DMS153 treated with DMSO at 0.1 percent for 48 hours (cell line): ENCODE measurements at regions not wholly inside any gene's neighbourhood (a gene's known extent, or its start where the extent isn't known, plus 50 kb on each side); places are given as distances from the start of the nearest gene placed in this dataset.

ENCODE experiments used
- DNase-seq: peaks from one replicate; lab custom pipeline; 2025; ENCODE audit not compliant: unreplicated experiment; lab: John Stamatoyannopoulos, UW

DNA sequence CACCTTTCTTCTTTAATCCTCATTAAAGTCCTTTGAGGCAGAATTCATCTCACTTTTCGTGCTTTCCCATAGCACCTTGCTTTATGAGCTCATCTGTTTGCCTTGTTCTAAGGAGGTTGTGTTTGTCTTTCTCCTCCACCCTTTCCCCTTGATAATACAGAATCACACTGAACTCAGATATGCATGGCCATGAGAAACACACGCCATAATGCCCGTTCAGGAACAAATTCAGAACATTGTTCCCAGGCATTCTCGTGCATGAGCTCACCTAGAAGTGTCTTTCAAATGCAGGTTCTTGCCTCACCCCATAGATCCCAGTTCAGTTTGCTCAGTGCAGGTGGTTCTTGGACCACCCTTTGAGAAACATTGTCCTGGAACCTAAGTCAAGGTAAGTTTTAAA is 71.1 kb downstream of the TMEM114 start:
- peak; percentile 8 for DNase-seq

DNA sequence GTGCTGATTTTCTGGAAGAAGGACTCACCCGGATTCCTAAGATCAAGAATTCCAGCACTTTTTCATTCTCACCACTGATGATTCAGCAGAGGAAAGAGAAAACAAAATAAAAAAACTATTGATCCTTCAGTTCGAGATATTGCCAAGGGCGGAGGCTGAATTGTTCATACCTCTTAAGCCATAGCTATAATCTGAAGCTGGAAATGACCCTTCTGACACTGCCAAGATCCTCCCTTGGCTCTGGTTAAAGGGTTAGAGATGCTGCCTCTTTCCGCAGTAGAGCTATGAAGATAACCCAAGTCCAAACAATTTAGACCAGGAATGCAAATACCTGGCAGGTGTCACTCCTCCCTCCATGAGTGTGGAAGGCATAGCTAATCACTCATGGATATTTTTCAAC is 73.0 kb downstream of the TMEM114 start:
- no peak for DNase-seq

DNA sequence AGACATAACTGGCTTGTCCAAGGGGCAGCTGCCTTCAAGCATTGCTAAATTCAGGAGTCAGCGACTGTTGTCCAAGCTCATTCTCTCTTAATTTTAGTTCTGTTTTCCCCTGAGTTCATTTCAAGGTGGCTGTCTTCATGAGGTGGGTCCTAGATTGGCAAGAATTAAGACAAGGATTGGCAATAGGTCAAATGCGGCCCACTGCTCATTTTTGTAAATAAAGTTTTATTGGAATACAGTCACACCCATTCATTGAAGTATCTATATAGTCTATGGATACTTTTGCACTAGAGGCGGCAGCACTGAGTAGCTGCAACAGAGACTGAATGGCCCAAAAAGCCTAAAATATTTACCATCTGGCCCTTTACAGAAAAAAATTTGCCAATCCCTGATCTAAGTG is 73.8 kb downstream of the TMEM114 start:
- no peak for DNase-seq

DNA sequence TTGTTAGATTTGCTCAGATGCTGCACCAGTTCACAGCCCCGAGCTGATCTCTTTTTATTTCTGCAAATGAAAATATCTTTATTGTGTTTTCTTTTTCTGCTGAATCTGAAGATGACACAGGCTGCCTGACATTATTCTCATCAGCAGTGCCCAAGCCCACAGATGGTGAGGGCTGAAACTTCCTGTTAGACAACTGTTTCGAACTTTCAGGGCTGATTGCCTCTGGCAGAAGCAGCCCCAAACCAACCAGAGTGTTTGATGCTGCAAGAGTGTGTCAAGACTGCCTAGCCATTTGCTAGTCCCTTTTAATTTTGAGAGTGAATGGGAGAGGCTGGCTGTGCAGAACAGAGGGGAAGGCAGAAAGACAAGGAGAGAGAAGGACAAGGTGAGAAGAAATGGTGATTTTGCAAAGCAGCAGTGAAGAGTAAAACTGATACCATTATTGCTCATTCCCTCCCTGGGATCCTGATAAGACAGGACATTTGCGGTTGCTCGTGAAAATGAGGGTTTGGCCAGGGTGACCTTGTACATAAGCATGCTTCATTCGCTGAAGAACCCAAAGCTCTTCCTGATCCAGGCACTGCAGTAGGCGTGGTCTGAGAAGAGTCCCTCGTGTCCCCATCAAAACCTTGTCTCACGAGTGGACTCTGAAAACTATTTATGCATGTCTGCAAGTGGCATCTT is 77.2 kb downstream of the TMEM114 start:
- DNase-seq, result no peak

DNA sequence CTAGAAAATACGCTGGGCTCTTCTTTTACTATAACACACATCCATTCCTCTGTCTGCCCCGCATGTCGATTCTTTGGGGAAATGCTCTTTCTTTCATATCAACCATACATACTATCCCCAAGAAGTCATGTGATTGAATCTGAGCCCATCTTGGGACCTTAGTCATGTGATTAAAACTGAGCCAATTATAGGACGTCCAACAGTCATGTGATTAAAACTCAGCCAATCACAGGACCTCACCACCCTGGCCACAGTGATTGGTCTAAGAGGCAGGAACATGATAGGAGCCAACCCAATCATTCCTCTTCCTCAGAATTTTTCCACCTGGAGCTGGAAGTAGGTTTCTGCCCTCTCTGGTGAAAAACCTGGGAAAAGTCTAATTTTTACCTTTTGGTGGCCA is 78.8 kb downstream of the TMEM114 start:
- DNase-seq, result no peak

DNA sequence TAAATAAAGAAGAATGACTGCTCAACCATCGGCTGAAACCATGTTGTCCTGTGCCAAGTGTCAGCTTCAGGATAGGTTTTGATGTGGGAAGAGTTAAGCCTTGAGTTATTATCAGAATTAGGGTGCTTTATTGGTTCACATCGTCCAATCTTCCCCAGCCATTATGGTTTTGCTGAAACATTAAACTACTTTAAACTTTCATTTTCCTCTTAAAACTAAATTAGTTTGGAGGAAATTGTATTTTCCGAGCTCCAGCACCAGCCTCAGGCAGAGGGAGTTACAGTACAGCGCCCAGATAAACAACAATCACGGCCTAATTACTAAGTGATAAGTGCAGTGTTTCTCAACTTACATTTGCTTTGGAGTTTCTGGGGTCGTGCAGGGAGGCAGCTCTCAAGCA is 80.2 kb downstream of the TMEM114 start:
- no peak for DNase-seq

DNA sequence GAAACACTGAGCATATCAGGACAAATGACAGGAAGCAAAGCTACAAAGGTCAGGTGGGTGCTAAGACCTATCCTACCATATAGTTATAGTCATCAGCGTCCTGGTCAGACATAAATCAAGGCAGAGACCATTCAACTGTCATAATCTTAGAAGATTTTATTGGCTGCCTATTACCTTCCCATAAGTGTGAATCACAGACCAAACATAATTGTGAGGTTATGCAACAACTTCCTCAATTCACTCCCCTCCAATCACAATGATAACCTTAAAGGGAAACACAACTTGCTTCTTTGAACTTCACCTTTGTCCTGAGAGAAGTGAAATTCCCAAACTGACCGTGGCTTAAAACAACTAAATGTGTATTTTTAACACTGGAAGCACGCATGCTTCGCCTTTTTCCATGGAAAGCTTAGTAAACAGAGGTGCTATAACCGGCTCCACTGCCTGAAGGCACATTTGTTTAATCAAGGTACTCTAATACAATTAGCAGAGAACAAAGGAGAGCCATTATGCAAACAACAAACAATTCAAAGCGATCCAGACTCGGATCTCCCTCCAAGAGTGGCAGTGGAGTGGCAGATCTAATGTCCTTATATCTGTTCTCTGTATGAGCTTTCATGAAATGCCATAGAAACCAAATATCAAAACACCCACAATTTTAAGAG is 84.9 kb downstream of the TMEM114 start:
- DNase-seq, result peak; percentile 80

DNA sequence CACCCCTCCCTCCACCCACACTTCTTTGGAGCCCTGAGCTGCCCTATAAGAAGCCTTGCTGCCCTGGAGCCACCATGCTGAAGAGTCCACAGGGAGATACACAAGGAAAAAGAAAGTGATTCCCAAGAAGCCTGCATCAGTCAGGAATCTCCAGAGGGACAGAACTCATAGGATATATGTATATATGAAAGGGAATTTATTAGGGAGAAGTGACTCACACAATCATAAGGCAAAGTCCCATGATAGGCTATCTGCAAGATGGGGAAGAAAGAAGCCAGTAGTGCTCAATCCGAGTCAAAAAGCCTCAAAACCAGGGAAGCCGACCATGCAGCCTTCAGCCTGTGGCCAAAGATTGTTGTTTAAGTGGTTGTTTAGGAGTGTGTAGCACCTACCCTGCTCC is 87.9 kb downstream of the TMEM114 start:
- no peak for DNase-seq

DNA sequence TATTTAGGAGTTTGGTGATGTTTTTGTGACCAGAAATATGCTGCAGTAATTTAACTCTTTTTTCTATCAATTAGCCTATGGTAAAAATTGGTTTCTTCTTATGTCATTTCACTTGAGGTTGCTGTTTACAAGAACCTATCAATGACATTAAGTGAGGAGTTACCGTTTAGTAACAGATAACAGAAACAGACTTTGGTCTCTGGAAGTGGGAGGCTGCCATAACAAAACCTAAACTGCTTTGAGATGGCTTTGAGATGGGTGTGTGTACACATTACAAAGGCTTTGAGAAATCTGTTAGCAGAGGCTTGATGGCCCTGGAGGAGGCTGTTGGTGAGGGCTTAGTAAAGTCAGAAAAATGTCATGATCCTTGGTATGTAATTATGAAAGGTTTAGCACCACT is 90.0 kb downstream of the TMEM114 start:
- DNase-seq, result no peak

DNA sequence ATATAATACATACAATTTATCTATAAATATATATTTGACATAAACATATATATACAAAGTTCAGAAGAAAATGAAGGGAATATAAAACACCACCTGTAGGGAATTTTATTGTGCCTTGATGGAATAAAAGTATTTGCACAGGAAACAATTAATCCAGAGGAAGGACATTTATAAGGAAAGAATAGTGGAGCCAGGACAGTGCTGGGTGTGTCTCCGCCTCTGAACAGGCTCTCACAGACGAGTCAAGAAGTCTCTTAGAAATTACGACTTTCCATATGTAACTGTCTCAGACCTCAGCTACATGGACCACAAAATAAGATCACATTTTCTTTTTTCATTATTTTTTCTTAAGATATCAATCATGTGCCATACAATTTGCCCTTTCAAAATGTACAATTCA is 93.9 kb downstream of the TMEM114 start:
- no peak for DNase-seq

DNA sequence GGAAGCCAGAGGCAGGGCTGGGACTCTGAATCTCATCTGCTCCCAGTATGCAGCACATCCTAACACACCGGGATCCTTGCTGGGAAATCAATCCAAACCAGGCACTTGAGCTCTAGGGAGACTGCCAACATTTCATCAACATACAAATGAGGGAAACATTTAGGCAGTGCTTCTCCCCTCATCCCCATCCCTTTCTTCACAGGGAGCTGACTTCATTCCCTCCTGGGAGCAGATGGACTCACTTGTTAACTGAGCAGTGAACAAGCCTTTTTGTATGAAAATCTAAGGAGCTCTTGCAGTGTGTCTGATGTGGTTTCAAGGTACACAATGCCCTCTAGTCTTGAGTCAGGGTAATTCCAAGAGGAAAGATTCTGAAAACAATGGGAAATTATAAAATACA is 96.3 kb downstream of the TMEM114 start:
- peak; percentile 49 for DNase-seq

DNA sequence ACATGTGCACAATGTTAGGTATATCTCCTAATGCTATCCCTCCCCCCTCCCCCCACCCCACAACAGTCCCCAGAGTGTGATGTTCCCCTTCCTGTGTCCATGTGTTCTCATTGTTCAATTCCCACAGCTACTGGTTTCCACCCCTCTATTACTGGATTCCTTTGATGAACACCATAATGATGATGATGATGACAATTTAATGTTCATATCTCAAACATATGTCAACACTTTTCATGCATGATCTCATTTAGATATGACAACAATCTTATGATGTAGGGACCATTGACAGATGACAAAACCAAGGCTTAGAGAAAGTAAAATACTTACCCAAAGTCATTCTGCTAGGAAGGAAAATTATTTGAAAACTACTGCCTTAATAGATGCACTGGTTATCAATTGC is 97.6 kb downstream of the TMEM114 start:
- no peak for DNase-seq

DNA sequence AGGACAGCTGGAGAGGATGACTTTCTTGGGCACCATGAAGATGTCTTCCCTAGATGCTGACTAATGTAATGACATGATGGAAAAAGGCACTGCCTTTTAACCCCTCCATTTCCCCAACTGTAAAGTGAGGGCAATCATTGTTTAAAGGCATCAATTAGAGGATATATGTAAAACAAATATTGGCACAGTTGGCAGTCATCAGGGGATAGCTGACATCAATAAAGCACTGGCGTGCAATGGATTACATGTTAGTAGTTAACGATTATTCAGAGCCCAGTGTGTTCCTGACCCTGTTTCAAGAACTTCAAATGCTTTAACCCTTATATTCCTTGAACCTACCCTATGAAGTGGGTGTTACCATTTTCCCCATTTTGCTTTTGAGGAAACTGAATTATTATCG is 100.7 kb downstream of the TMEM114 start:
- no peak for DNase-seq

DNA sequence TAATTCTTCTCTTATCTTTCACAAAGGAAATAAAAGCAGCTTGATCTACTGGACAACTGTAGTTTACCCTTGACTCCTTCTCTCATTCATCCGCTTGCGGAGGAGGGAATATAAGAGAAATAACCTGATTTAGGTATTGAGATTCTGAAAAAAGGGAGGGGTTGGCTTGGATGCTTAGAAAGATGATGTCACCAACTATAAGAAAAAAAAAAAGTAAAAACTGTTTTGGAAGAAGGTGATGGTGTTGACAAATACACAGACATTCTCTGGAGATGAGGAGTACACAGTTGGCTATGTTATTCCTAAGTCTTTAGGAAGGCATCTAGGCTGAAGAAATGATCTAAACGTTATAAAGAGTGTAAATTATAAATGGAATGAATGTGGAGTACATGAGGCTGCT is 103.3 kb downstream of the TMEM114 start:
- no peak for DNase-seq

DNA sequence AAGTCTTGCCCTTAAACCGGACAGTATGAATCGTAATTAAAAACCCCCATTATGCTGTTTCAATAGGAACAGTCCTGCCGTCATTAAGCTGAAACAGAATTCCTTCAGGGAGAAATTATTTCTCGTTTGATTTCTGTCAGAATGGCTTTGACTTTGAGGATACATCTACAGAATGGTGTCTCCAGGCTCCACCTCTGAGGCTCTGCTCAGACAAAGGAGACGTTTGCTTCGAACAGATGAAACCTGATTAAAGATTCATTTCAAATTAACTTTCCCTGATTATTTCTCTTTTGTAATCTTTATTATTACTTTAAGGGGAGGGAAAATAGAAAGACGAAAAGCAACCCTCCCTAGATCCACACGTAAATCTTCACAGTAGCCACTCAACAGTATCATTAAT is 106.9 kb downstream of the TMEM114 start:
- DNase-seq, result no peak

DNA sequence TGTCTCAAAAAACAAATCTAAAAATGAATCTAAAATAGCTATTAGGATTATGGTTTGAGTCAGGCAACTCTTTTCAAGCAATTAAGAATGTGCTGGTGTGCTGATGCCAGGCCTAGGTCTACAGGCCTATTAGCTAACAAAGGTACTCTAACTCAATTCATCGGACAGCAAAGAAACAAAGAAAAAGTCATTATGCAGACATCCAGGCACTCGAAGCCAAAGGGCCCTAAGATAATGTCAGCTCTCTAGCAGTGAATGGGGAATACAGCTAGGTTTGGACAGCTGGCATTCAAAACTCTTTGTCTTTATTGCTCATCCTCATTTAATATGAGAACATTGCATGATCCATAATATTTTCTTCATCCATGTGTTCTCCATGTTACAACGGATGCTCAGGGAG is 108.5 kb downstream of the TMEM114 start:
- no peak for DNase-seq

DNA sequence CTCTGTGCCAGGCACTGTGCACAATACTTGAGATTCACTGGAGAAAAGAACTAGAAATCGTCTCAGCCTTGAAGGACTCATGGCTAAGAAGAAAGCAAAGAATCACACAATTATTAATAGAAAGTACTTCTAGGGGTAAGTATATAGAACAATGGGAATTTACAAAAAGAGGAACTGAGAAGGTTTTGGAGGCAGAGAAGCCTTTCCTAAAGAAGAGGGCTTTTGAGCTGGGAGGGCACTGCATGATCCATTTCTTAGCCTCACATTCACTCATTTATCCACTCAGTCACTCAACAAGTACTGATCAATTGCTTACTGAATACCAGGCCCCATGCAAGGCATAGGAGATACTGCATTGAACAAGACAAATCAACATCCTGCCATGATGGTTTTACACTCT is 113.5 kb downstream of the TMEM114 start:
- no peak for DNase-seq

DNA sequence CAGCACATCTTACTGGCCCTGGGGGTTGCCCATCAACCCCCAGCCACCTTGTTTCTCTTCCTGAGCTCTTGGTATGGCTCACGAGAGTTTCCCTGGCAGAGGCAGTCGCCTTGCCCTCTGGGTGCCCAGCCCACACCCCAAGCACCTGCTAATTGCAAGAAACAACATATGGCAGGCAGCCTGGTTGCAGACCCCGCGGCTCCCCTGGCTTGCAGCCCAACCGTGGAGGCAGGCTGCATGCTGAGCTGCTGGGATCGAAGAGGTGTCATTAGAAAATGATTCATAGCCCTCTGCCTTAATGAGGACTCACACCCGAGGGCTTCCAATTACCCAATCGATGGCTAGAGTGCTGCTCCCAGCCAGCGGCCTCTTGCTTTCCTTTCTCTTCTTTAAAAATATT is 115.7 kb downstream of the TMEM114 start:
- no peak for DNase-seq

DNA sequence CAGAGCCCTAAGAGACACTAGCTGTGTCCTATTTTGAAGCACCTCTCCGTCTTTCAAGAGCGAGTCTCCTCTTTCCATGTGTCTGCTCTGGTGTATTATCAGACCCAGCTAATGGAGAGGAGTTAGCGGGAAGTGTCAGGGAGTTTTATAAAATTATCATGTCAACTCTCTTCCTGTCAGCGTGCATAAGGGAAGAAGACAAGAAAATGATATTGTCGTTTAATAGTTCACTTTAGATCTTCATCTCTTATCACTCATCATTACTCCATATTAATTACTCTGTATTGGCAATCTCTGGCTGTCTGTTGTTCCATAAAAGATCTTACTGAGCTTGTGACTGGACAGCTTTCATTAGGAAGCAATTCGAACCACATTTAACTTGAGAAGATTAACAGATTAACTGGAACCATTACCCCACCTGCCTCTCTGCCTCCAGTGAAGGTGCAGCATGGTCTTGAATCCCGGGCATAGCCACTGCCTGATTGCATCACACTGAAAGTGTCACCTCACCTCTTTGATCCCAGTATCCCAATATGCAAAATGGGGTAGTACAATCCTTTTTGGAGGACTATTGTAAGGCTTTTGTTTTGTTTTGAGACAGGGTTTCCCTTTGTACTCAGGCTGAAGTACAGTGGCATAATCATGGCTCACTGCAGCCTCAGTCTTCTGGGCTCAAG is 121.1 kb downstream of the TMEM114 start:
- DNase-seq, result no peak

DNA sequence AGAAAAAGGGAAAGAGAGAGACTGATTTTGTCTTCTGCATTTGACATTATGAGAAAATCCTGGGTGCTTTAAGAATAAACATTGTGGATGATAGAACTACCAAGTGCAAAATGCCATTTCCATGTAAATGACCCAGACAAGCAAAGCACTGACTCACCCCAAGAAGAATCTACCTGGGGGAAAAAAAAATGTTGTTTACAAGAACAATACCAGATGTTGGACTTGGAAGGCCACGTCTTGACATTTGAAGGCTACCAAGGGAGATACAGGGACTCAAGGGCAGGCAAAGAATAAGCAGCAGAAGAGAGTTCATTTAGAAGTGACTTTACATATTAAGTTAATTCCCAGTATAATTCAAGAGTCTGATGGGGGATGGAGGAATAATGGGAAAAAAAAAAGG is 125.3 kb downstream of the TMEM114 start:
- no peak for DNase-seq

DNA sequence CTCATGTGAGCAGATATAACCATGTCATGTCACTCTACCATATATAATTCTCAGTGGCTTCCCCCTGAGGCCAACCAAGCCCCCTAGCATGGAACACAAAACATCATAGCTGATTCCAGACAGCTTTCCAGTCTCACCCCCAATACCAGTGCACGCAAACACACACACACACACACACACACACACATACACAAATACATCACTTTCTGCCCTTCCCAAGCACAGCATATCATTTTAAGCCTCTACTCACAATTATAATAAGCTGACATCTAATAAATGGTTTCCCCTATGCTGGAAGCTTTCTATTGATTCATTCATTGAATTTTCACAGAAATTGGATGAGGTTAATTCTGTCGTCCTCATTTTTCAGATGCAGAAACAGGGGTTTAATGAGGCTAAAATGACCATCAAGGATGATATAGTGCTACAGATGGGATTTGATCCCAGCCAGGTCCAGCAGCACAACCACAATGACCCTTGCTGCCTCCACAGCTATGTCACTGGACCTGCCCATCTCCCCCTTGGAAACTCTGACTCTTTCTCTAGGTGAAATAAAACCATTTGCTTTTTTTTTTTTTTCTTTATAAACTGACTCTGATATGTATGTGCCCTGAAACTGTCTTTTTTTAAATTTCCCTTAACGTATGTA is 131.1 kb downstream of the TMEM114 start:
- no peak for DNase-seq

DNA sequence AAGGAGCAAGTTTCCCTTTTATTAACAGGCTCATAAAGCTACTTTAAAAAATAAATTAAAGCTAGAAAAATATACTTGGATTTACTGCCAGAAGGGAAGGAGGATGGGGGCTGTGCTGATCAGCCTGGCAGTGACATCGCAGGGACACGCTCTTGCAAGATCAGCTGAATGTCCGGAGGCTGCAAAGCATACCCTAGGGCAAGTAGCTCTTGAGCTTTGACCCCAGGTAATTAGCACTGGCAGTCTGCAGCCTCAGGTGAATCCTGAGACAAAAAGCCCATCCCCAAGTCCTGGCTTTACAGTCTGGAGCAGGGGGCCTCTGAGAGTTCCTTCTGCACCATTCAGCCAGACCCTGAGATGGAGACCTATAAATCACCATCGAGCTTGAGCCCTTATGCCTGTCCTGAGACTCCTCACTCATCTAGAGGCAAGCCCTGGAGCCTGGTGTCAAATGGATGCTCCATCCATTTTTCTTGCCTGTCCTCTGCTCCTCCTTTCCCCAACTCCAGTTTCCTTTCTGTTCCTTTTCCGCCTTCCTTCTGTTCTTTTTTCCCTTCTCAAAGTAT is 131.7 kb downstream of the TMEM114 start:
- no peak for DNase-seq
